CD4-positive, CD25-positive, alpha-beta regulatory T cell (primary cell): ENCODE measurements at regions not wholly inside any gene's neighbourhood (a gene's known extent, or its start where the extent isn't known, plus 50 kb on each side); places are given as distances from the start of the nearest gene placed in this dataset.
"Not testable (repeated sequence)": the region's sequence is repeated elsewhere in the genome, so short reads cannot be mapped to it uniquely, and the experiment has no call there.

Experiments used
- ATAC-seq, 2 donors: fragments of 150-1000 bp; cut with Tn5 transposase; one replicate each; pipeline ENCODE4 v1.10.0; 2021; ENCODE audit warnings: low read depth in 2 of 2, moderate number of reproducible peaks in 2 of 2, moderate library complexity in 1 of 2
- DNase-seq, 3 donors: peaks; one replicate each; pipeline versions ENCODE4 v3.0.0 to v3.0.0-alpha.2; 2012 to 2022; ENCODE audit warnings: mixed read lengths in 1 of 3
- H3K27ac ChIP-seq: one replicate; pipeline ENCODE4 v1.7.0; 2013; ENCODE audit warnings: mild to moderate bottlenecking, low read length; ENCODE audit not compliant: insufficient read depth, poor library complexity, severe bottlenecking
- H3K27me3 ChIP-seq: one replicate; pipeline ENCODE4 v1.7.0; 2013; ENCODE audit warnings: low read length; ENCODE audit not compliant: control insufficient read depth, insufficient read depth
- H3K36me3 ChIP-seq: one replicate; pipeline ENCODE4 v1.7.0; 2013; ENCODE audit warnings: mild to moderate bottlenecking, low read length, moderate library complexity; ENCODE audit not compliant: control insufficient read depth, insufficient read depth
- H3K4me1 ChIP-seq: 2 replicates; pipeline ENCODE4 v1.7.0; 2013; ENCODE audit warnings: mild to moderate bottlenecking, low read length; ENCODE audit not compliant: insufficient read depth, control insufficient read depth, poor library complexity, severe bottlenecking
- H3K4me3 ChIP-seq: one replicate; pipeline ENCODE4 v1.7.0; 2013; ENCODE audit warnings: low read depth, mild to moderate bottlenecking, low read length, moderate library complexity
- H3K9me3 ChIP-seq, 2 experiments: 1 replicate in 1 of 2; 2 replicates in 1 of 2; pipeline ENCODE4 v1.7.0; 2013; ENCODE audit warnings: low read length in 2 of 2, mild to moderate bottlenecking in 1 of 2, moderate library complexity in 1 of 2; ENCODE audit not compliant: control insufficient read depth in 2 of 2
- H3K27ac Mint-ChIP-seq, 3 donors: one replicate each; pipeline ENCODE4 v1.8.0; 2020 to 2022; ENCODE audit warnings: mild to moderate bottlenecking in 3 of 3, mixed read lengths in 3 of 3, moderate library complexity in 2 of 3
- H3K27me3 Mint-ChIP-seq: one replicate; pipeline ENCODE4 v1.8.0; 2022; ENCODE audit warnings: mild to moderate bottlenecking, mixed read lengths
- H3K36me3 Mint-ChIP-seq: one replicate; pipeline ENCODE4 v1.8.0; 2020; ENCODE audit warnings: mixed read lengths
- H3K4me1 Mint-ChIP-seq, 4 donors: one replicate each; pipeline ENCODE4 v1.8.0; 2020 to 2022; ENCODE audit warnings: mixed read lengths in 4 of 4, mild to moderate bottlenecking in 1 of 4
- H3K4me3 Mint-ChIP-seq, 4 donors: one replicate each; pipeline ENCODE4 v1.8.0; 2020 to 2022; ENCODE audit warnings: mild to moderate bottlenecking in 4 of 4, mixed read lengths in 4 of 4, moderate library complexity in 3 of 4
- H3K9me3 Mint-ChIP-seq, 7 donors: one replicate each; pipeline ENCODE4 v1.8.0; 2020 to 2022; ENCODE audit warnings: mixed read lengths in 7 of 7, mild to moderate bottlenecking in 3 of 7, moderate library complexity in 2 of 7

DNA sequence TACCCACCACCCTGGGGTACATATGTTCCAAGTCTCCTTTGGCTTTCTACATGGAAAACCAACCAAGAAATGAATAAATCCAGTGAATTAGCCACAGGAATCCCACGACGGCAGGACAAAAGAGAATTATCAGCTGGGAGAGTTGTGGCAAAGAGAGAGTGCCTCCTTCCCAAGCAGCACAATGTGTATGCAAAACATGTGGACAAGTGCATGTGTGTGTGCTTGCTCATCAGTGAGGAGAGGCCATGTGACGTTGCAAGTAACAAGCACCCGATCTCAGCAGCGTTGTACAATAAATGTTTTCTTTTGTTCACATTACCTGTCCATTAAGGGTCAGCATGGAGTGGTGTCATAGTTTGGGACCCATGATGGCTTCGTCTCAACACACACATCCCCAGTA lies 50.0 kb upstream of the EMX2 start:
- H3K4me1 Mint-ChIP-seq = peaks cover 0 to 5% (median 0%) of the 10 kb centered on the region in 4 donors
- no peak overlapping the region for H3K27ac Mint-ChIP-seq
- Histone ChIP-seq H3K9me3 (no peaks in the 10 kb centered on the region), H3K36me3 (no peaks in the 10 kb centered on the region), H3K27ac (no peak overlapping the region), H3K4me1 (no peaks in the 10 kb centered on the region), H3K4me3 (no peak overlapping the region), H3K27me3 (peaks cover 3% of the 10 kb centered on the region)
- peak overlapping the region in 1 of 4 donors; percentile 55 for H3K4me3 Mint-ChIP-seq
- DNase-seq (no peak), ATAC-seq (no peak)
- H3K36me3 Mint-ChIP-seq = no peaks in the 10 kb centered on the region
- peaks cover 5% of the 10 kb centered on the region for H3K27me3 Mint-ChIP-seq
- no peaks in the 10 kb centered on the region for H3K9me3 Mint-ChIP-seq

DNA sequence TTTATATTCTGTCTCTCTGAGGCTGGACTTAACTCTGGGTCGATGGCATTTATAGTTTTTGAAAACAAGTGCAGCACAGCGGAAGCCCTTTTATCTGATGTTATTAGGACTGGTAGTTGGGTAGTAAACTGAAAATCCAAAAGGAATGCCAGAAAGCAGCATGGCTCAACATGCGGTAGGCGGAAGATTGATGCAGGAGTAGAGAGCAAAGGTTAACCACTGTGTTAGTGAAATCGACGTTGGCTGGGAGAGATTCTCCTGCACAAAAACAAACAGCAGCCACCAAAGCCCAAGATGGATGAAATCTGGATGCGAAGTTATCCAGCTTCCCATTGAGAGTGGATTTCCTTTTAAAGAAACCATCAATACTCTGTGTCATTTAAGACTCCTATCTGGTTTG lies 54.5 kb upstream of the EMX2 start:
- ATAC-seq (no peak), DNase-seq (no peak)
- Mint-ChIP-seq H3K27me3 (peaks cover 4% of the 10 kb centered on the region), H3K4me3 (no peak overlapping the region), H3K9me3 (no peaks in the 10 kb centered on the region), H3K36me3 (no peaks in the 10 kb centered on the region), H3K27ac (no peak overlapping the region), H3K4me1 (no peaks in the 10 kb centered on the region)
- no peaks in the 10 kb centered on the region for H3K36me3 ChIP-seq
- H3K4me1 ChIP-seq = no peaks in the 10 kb centered on the region
- H3K4me3 ChIP-seq = no peak overlapping the region
- H3K9me3 ChIP-seq = no peaks in the 10 kb centered on the region
- no peak overlapping the region for H3K27ac ChIP-seq
- H3K27me3 ChIP-seq = peaks cover 1% of the 10 kb centered on the region

GRCh38 chr10:117486606-117487005 lies 55.9 kb upstream of the EMX2 start:
- Histone ChIP-seq H3K27me3 (no peaks in the 10 kb centered on the region), H3K9me3 (no peaks in the 10 kb centered on the region), H3K4me1 (no peaks in the 10 kb centered on the region), H3K36me3 (no peaks in the 10 kb centered on the region), H3K4me3 (no peak overlapping the region), H3K27ac (no peak overlapping the region)
- H3K4me1 Mint-ChIP-seq = no peaks in the 10 kb centered on the region
- no peak overlapping the region for H3K27ac Mint-ChIP-seq
- H3K36me3 Mint-ChIP-seq = no peaks in the 10 kb centered on the region
- DNase-seq = no peak
- H3K27me3 Mint-ChIP-seq = no peaks in the 10 kb centered on the region
- no peak overlapping the region for H3K4me3 Mint-ChIP-seq
- H3K9me3 Mint-ChIP-seq = no peaks in the 10 kb centered on the region
- no peak for ATAC-seq

- Mint-ChIP-seq H3K4me1 (no peaks in the 10 kb centered on the region), H3K4me3 (no peak overlapping the region), H3K9me3 (peaks cover 0 to 1% (median 0%) of the 10 kb centered on the region in 7 donors), H3K27ac (peak overlapping the region in 1 of 3 donors; percentile 45), H3K36me3 (no peaks in the 10 kb centered on the region), H3K27me3 (no peaks in the 10 kb centered on the region)
- Histone ChIP-seq H3K4me3 (no peak overlapping the region), H3K36me3 (no peaks in the 10 kb centered on the region), H3K27ac (no peak overlapping the region), H3K9me3 (no peaks in the 10 kb centered on the region), H3K27me3 (peaks cover under 1% of the 10 kb centered on the region), H3K4me1 (no peaks in the 10 kb centered on the region)
- ATAC-seq (no peak), DNase-seq (no peak)
These were observed 59.4 kb upstream of the EMX2 start for GRCh38 chr10:117483056-117483590.

- ATAC-seq, H3K36me3 ChIP-seq, H3K4me1 ChIP-seq, H3K27ac ChIP-seq, DNase-seq, H3K9me3 ChIP-seq, H3K27me3 Mint-ChIP-seq, H3K27me3 ChIP-seq, H3K27ac Mint-ChIP-seq, H3K4me1 Mint-ChIP-seq, H3K36me3 Mint-ChIP-seq, H3K4me3 Mint-ChIP-seq, H3K4me3 ChIP-seq, H3K9me3 Mint-ChIP-seq: not testable (repeated sequence)
These were observed 61.5 kb upstream of the EMX2 start for GRCh38 chr10:117481011-117481410.

DNA sequence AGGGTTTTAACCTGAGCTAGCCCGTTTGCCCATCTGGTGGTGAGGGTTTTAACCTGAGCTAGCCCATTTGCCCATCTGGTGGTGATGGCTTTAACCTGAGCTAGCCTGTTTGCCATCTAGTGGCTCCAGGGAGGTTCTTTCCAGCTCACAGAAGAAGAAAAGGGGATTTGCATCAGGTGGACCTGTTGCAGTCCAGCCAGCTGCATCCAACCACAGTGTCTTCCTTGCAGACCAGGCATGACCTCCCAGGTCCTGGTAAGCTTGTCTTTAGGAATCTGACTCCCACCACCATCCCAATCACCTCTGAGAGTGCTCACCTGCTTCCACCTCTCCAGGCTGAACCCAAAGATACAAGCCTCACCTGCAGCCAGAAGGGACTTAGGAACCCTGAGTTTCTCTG lies 62.4 kb upstream of the EMX2 start:
- H3K36me3 ChIP-seq = no peaks in the 10 kb centered on the region
- no peaks in the 10 kb centered on the region for H3K4me1 ChIP-seq
- H3K9me3 ChIP-seq = no peaks in the 10 kb centered on the region
- H3K9me3 Mint-ChIP-seq = peaks cover 0 to 1% (median 0%) of the 10 kb centered on the region in 7 donors
- peaks cover 2% of the 10 kb centered on the region for H3K27me3 ChIP-seq
- H3K4me1 Mint-ChIP-seq = no peaks in the 10 kb centered on the region
- H3K27ac Mint-ChIP-seq = no peak overlapping the region
- H3K4me3 Mint-ChIP-seq = no peak overlapping the region
- H3K4me3 ChIP-seq = no peak overlapping the region
- H3K36me3 Mint-ChIP-seq = no peaks in the 10 kb centered on the region
- ATAC-seq (no peak), DNase-seq (no peak)
- no peaks in the 10 kb centered on the region for H3K27me3 Mint-ChIP-seq
- no peak overlapping the region for H3K27ac ChIP-seq

DNA sequence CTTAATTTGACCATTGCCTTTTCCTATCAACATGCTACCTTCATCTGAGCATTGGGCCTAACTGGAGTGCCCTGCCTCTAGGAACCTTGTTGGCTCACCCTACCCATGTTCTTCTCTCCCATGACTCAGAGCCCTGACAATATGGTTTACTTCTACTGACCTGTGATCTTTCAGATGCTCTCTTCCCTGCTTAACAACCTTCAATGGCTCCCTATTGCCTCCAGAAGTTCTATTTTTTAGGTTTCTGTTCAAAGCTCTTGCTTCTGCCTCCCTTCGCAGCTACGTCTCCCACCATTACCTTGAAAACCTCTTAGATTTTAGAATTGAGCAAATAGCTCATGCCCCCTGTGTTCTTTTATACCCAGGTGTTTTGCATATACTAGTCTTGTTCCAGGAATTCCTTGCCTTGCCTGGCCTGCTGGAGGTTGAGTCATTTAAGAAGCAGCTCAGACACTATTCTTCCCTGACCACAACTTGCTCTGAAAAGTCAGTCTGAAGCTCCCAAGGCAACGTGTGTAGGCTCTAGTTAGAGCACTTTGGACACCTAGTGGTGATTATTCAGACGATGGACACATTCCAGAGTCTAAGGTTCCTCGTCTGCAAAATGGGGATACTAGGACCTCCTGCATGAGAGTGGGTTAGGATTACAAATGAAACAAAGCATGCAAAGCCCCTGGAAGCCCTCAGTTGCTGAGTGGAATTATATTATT lies 64.4 kb upstream of the EMX2 start:
- H3K27me3 ChIP-seq = peaks cover 2% of the 10 kb centered on the region
- H3K27me3 Mint-ChIP-seq = no peaks in the 10 kb centered on the region

More for the DNA sequence above, 64.4 kb upstream of the EMX2 start:
- H3K27ac ChIP-seq = no peak overlapping the region
- H3K36me3 ChIP-seq = no peaks in the 10 kb centered on the region
- H3K4me3 ChIP-seq = no peak overlapping the region
- H3K9me3 ChIP-seq = no peaks in the 10 kb centered on the region
- DNase-seq = no peak
- ATAC-seq = no peak
- Mint-ChIP-seq H3K9me3 (peaks cover 0 to 1% (median 0%) of the 10 kb centered on the region in 7 donors), H3K27ac (no peak overlapping the region), H3K4me3 (no peak overlapping the region), H3K36me3 (no peaks in the 10 kb centered on the region), H3K4me1 (no peaks in the 10 kb centered on the region)
- no peaks in the 10 kb centered on the region for H3K4me1 ChIP-seq
